ENCODE measurements at regions not wholly inside any gene's neighbourhood (a gene's known extent, or its start where the extent isn't known, plus 50 kb on each side); places are given as distances from the start of the nearest gene placed in this dataset.

DNA sequence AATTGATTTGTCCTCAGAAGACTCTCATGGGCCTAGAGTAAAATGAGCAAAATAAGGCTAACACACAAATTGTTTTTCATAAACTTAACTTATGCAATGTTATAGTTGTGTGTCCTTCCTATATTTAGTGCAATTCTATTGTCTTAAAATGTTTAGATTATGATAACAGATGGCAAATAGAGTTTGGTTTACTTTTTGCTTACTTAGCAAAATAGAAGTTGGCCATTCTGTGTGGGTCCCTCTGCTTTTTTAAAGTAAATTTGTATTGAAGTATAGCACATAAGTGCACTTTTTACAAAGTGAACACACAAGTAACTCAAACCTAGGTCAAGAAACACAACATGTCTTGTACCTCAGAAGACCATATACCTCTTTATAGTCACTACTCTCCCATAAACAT is 150.6 kb upstream of the RARB start:
- ATAC-seq, result no peak
- H3K27me3 ChIP-seq, result no peaks in the 10 kb centered on the region
- H3K36me3 ChIP-seq, result no peaks in the 10 kb centered on the region
- no peak overlapping the region for H3K27ac ChIP-seq
- H3K4me1 ChIP-seq, result no peaks in the 10 kb centered on the region
- TF ChIP-seq, protein P1, sequence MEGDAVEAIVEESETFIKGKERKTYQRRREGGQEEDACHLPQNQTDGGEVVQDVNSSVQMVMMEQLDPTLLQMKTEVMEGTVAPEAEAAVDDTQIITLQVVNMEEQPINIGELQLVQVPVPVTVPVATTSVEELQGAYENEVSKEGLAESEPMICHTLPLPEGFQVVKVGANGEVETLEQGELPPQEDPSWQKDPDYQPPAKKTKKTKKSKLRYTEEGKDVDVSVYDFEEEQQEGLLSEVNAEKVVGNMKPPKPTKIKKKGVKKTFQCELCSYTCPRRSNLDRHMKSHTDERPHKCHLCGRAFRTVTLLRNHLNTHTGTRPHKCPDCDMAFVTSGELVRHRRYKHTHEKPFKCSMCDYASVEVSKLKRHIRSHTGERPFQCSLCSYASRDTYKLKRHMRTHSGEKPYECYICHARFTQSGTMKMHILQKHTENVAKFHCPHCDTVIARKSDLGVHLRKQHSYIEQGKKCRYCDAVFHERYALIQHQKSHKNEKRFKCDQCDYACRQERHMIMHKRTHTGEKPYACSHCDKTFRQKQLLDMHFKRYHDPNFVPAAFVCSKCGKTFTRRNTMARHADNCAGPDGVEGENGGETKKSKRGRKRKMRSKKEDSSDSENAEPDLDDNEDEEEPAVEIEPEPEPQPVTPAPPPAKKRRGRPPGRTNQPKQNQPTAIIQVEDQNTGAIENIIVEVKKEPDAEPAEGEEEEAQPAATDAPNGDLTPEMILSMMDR (IDR thresholded peaks at IDR 0.05), result no peak
- no peak overlapping the region for H3K4me3 ChIP-seq
- no peak for DNase-seq
- H3K9me3 ChIP-seq, result no peaks in the 10 kb centered on the region
- intact Hi-C loops (cut with DNase I), result no loop called here

DNA sequence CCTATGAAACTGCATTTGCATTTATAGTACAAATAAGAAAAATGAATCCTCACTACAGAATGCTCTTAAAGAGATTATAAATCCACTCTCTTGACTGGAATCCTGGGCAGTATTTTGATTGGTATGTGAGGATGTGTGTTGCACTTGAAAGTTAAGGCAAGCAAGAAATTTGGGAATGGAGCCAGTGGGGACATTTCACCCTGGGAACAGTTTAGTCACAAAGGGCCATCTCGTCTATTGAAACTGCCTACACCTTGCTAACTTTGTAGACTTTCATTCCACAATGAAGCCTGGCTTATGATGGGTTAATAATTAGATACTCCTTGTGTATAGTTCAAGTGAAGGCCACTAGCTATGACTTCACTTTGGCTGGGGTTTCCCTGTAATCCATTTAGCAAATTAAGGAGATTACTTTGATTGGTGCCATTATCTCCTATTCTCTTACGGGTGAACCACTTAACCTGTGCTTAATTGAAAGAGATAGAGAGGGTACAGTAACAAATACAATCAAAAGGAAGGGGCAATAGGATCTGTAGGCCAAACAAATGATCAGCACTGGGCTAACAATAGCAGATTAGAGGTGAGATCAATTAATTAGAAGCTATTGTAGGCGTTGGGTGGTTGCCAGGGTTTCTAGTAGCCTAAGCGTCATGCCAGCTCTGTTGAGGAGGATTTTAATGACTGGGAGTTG is 146.9 kb upstream of the RARB start:
- ATAC-seq (no peak), DNase-seq (no peak)
- H3K27me3 ChIP-seq, result no peaks in the 10 kb centered on the region
- H3K4me3 ChIP-seq, result no peak overlapping the region
- TF ChIP-seq, protein P1 (IDR thresholded peaks at IDR 0.05), result no peak
- no peaks in the 10 kb centered on the region for H3K36me3 ChIP-seq
- H3K9me3 ChIP-seq, result no peaks in the 10 kb centered on the region
- no peak overlapping the region for H3K27ac ChIP-seq
- no peaks in the 10 kb centered on the region for H3K4me1 ChIP-seq
- intact Hi-C loops (cut with DNase I), result no loop called here

DNA sequence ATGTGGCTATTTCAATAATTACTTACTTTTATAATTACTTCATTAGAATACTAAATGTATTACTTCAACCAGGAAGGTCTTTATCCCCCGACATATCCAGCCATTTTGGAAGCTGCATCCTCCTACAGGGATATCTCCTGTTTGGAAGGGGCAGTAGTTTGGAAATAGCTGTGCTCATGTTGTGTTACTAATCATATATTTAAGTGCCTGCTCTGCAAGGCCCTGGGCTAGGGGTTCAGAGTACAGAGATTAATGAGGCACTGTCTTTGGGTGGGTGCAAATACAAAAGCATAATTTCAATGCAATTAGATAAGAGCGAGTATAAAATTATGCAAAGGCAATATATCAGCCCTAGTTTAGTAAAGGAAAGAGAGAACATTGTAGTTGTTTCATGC is 146.3 kb upstream of the RARB start:
- Histone ChIP-seq H3K27me3 (no peaks in the 10 kb centered on the region), H3K27ac (no peak overlapping the region), H3K4me3 (no peak overlapping the region), H3K4me1 (no peaks in the 10 kb centered on the region), H3K36me3 (no peaks in the 10 kb centered on the region), H3K9me3 (no peaks in the 10 kb centered on the region)
- ATAC-seq, result no peak
- DNase-seq, result no peak
- intact Hi-C loops (cut with DNase I), result no loop called here
- TF ChIP-seq, protein P1 (IDR thresholded peaks at IDR 0.05), result no peak

DNA sequence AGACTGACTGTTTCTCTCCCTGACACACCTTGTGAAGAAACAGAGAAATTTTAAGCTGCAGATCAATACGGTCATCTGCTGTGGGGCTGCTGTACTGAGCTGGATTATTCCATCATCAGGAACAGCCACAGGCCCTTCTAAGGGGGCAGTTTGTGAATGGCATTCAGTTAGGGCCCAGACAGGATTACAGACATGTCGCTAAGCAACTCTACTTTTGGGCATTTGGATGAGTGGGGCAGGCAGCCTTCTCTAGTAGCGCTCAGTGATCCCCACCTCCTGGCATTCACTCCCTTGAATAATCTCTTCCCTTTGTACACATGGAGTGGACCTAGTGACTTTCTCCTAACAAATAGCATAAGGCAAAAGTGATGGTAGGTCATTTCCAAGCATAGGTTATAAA is 144.4 kb upstream of the RARB start:
- no peaks in the 10 kb centered on the region for H3K9me3 ChIP-seq

DNA sequence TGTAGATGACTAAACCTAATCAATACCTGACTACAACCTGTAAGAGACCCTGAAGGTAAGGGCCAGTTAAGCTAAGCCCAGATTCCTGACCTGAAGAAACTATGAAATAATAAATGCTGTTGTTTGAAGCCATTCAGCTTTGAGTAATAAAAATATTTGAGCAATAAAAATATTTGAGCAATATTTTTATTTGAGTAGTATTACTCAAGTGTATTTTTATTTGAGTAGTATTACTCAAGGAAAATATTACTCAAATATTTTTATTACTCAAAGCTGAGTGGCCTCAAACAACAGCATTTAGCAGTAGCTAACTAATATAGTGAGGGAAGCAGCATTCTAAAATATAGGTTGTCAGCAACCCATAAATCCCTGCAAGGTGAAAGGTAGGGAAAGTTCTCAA is 143.8 kb upstream of the RARB start:
- ATAC-seq (no peak), DNase-seq (no peak)
- Histone ChIP-seq H3K27me3 (no peaks in the 10 kb centered on the region), H3K4me1 (no peaks in the 10 kb centered on the region), H3K27ac (no peak overlapping the region), H3K36me3 (no peaks in the 10 kb centered on the region), H3K9me3 (no peaks in the 10 kb centered on the region), H3K4me3 (no peak overlapping the region)
- intact Hi-C loops (cut with DNase I), result no loop called here
- TF ChIP-seq, protein P1 (IDR thresholded peaks at IDR 0.05), result no peak

More for the DNA sequence above, 144.4 kb upstream of the RARB start:
- no peak overlapping the region for H3K27ac ChIP-seq
- H3K27me3 ChIP-seq, result no peaks in the 10 kb centered on the region
- no peak for DNase-seq
- H3K4me3 ChIP-seq, result no peak overlapping the region
- intact Hi-C loops (cut with DNase I), result no loop called here
- H3K4me1 ChIP-seq, result no peaks in the 10 kb centered on the region
- TF ChIP-seq, protein P1 (IDR thresholded peaks at IDR 0.05), result no peak
- no peak for ATAC-seq
- H3K36me3 ChIP-seq, result no peaks in the 10 kb centered on the region
